ENCODE measurements at regions not wholly inside any gene's neighbourhood (a gene's known extent, or its start where the extent isn't known, plus 50 kb on each side); places are given as distances from the start of the nearest gene placed in this dataset.

DNA sequence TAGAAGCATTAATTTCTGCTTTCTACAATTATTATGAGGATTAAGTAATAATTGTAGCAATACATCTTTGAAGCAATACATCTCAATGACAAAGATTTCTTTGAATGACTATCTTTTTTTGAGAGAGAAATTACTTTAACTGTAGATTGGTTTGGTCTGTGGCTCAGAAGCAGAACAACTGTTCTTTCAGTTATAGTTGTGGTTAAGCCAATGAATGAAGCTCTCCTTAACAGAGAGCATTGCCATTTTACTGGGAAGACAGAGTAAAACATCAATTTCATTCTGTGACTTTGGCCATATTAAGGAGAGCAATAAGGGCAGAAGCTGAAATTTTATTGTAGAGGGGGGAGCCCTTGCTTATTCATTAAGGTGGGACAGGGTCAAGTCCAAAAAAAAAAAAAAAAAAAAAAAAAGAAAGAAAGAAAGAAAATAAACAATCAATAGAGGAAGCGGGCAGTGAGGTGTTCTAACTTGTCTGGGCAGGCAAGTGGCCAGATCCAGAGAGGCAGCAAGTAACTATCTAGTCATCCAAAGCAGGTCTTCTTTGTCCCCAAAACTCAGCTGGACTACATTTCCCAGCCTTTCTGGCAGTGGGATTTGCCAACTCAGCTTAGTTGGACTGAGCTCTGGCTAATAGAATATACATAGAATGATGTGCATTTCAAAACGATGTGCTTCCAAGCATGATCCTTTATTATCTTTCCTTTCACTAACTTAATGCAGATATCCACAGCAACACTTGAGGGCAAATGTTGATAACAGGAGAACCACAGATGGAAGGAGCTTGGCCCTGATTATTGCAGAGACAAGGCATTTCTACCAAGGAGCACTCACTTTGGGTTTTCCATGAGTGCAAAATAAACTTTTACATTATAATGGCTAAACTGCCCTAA, 462.7 kb upstream of the CDH20 start:
- TF ChIP-seq, protein P1, sequence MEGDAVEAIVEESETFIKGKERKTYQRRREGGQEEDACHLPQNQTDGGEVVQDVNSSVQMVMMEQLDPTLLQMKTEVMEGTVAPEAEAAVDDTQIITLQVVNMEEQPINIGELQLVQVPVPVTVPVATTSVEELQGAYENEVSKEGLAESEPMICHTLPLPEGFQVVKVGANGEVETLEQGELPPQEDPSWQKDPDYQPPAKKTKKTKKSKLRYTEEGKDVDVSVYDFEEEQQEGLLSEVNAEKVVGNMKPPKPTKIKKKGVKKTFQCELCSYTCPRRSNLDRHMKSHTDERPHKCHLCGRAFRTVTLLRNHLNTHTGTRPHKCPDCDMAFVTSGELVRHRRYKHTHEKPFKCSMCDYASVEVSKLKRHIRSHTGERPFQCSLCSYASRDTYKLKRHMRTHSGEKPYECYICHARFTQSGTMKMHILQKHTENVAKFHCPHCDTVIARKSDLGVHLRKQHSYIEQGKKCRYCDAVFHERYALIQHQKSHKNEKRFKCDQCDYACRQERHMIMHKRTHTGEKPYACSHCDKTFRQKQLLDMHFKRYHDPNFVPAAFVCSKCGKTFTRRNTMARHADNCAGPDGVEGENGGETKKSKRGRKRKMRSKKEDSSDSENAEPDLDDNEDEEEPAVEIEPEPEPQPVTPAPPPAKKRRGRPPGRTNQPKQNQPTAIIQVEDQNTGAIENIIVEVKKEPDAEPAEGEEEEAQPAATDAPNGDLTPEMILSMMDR (IDR thresholded peaks at IDR 0.05; ENCODE audit: extremely low read depth, missing control alignments), result no peak
- no peak for DNase-seq (ENCODE audit: low spot score)

DNA sequence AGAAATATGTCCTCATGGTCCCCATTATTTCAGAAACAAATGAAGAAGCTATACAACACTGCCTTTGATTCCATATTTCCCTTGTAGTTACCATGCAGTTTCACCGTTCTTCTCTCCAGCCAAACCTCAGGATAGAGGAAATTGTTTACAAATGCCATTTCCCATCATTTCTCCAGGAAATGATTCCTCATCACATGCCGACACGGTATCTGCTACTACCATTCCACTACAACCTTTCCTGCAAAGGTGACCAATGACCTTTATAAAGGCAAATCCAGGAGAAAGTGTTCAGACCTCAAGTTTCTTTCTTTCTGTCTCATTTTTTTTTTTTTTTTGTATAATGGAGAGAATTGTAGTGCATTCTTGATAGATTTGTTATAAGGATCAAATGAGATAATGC, 460.8 kb upstream of the CDH20 start:
- DNase-seq (ENCODE audit: low spot score), result no peak
- TF ChIP-seq, protein P1 (IDR thresholded peaks at IDR 0.05; ENCODE audit: extremely low read depth, missing control alignments), result no peak

DNA sequence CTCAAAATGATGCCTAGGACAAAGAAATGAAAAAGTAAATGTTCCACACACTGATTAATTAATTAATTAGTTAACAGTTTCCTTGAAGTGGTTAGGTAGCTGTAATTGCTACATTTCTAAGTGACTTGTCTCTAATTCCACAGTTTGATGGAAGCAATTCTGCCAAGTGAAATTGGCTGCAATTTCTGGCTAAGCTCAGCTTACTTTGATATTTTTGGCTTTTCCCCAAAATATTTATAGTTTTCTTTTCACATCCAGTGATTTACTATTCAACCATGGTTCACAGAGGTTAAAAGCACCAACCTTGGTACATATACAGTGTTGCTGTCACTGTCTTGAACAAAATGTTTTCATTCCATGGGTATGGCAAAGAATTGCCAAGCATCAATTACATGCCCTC, 459.5 kb upstream of the CDH20 start:
- DNase-seq (ENCODE audit: low spot score), result no peak
- TF ChIP-seq, protein P1 (IDR thresholded peaks at IDR 0.05; ENCODE audit: extremely low read depth, missing control alignments), result no peak

DNA sequence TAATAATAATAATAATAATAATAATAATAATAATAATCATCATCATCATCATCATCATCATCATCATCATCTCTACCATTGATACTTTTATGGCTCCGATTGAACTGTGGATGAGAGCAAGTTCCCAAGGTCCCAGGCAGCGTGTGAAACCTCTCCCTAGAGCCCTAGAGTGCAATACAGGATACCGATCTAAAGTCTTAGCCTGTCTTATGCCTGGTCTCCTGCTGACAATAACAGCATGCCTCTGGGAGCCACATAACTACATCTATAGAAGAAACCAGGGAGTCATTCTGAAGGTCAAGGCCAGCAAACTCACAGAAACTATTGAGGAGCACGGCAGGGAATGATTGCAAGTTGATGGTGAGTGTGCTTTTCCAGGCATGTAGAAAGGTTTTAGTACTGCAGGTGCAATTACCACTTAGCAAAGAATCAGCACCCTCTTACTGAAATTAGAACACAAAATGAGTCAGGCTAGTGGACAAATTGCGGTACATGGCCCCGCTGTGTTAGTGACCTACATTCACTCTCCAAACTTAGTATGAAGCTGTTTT, 457.2 kb upstream of the CDH20 start:
- no peak for DNase-seq (ENCODE audit: low spot score)
- TF ChIP-seq, protein P1 (IDR thresholded peaks at IDR 0.05; ENCODE audit: extremely low read depth, missing control alignments), result no peak

DNA sequence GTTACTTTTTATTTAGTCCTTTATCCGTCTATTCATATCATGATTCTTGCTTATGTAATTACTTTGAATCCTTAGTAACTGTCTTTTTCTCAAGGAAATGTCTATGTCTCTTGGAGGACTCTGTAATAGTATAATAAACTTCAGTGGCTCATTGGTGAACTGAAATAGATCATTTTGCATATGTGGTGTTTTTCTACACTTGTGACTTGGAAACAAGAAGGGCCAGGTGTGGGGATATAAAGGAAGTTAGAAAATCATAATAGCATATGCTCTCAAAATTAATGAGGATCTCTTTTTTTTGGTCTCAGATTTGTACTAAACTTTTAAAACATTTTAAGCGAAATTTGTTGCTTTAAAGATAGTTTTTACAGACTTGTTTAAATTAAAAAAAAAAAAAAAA, 453.0 kb upstream of the CDH20 start:
- TF ChIP-seq, protein P1 (IDR thresholded peaks at IDR 0.05; ENCODE audit: extremely low read depth, missing control alignments), result no peak
- no peak for DNase-seq (ENCODE audit: low spot score)

DNA sequence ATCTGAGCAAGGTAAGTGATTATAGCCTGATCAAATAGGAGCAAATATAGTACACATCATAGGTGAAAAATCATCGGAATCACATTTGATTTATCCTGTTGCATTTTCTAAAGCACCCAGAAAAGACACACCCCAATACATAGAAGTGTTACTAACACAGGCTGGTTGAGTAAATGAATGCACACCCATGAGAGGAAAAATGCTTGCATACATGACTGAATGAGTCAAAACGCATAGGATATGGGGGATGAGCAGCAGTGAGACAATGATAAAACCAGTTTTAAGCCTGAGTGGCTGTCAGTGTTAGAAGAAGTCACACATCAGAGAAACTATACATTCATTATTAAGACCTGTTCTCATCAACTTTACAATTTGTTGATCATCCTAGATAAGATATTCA, 449.6 kb upstream of the CDH20 start:
- TF ChIP-seq, protein P1 (IDR thresholded peaks at IDR 0.05; ENCODE audit: extremely low read depth, missing control alignments), result no peak
- DNase-seq (ENCODE audit: low spot score), result no peak

DNA sequence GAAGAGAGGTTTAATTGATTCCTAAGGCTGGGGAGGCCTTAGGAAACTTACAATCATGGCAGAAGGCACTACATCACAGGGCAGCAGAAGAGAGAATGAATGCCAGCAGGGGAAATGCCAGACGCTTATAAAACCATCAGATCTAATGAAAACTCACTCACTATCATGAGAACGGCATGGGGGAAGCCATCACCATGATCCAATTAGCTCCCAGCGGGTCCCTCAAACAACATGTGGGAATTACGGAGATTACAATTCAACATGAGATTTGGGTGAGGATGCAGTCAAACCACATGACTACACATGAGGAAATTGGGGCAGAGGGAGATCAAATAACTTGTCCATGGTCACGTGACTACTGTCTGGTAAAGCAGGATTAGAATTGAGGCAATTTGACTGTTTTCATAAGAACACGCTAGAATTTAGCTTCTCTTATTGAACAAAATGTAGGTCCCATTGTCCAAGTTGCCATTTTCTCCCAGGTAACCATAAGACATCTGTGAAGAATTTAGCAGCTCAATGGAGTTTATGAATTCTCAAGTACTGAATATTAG, 445.1 kb upstream of the CDH20 start:
- no peak for DNase-seq (ENCODE audit: low spot score)

More for the DNA sequence above, 445.1 kb upstream of the CDH20 start:
- TF ChIP-seq, protein P1 (IDR thresholded peaks at IDR 0.05; ENCODE audit: extremely low read depth, missing control alignments), result no peak

All from GM20000 (cell line).